Fibroblast of skin of left quadriceps (primary cell): ENCODE measurements at regions not wholly inside any gene's neighbourhood (a gene's known extent, or its start where the extent isn't known, plus 50 kb on each side); places are given as distances from the start of the nearest gene placed in this dataset.
"Not testable (repeated sequence)": the region's sequence is repeated elsewhere in the genome, so short reads cannot be mapped to it uniquely, and the experiment has no call there.

Experiments used
- DNase-seq, 2 experiments: peaks; one replicate each; pipeline ENCODE4 v3.0.0-alpha.2; 2013; ENCODE audit warnings: low read depth in 2 of 2

- DNase-seq: no peak
Observed at GRCh38 chr6:120357447-120357846, 976.8 kb downstream of the TBC1D32 start.

GRCh38 chr6:120355822-120356221, 978.5 kb downstream of the TBC1D32 start:
- peak; percentile 34 to 36 for DNase-seq

GRCh38 chr6:120354452-120355098, 979.7 kb downstream of the TBC1D32 start:
- DNase-seq: no peak

GRCh38 chr6:120352491-120352890, 981.8 kb downstream of the TBC1D32 start:
- no peak for DNase-seq

GRCh38 chr6:120348926-120349325, 985.4 kb downstream of the TBC1D32 start:
- DNase-seq: peak; percentile 42 to 44

GRCh38 chr6:120328521-120328920, 979.0 kb upstream of the MAN1A1 start:
- no peak for DNase-seq

- DNase-seq: no peak
Observed at GRCh38 chr6:120320481-120321162, 971.1 kb upstream of the MAN1A1 start.

- no peak for DNase-seq
Observed at GRCh38 chr6:120304223-120304622, 954.7 kb upstream of the MAN1A1 start.

GRCh38 chr6:120303527-120303926, 954.0 kb upstream of the MAN1A1 start:
- DNase-seq: no peak

- DNase-seq: no peak
Observed at GRCh38 chr6:120302041-120302440, 952.5 kb upstream of the MAN1A1 start.

GRCh38 chr6:120290964-120291363, 941.4 kb upstream of the MAN1A1 start:
- no peak for DNase-seq

- no peak for DNase-seq
Observed at GRCh38 chr6:120282005-120282404, 932.4 kb upstream of the MAN1A1 start.

GRCh38 chr6:120279466-120280167, 930.1 kb upstream of the MAN1A1 start:
- DNase-seq: no peak

- no peak for DNase-seq
Observed at GRCh38 chr6:120278689-120279396, 929.3 kb upstream of the MAN1A1 start.

GRCh38 chr6:120274547-120274946, 925.0 kb upstream of the MAN1A1 start:
- DNase-seq: no peak

GRCh38 chr6:120273411-120273810, 923.9 kb upstream of the MAN1A1 start:
- DNase-seq: no peak

GRCh38 chr6:120272038-120272437, 922.5 kb upstream of the MAN1A1 start:
- DNase-seq: no peak

- not testable (repeated sequence) for DNase-seq
Observed at GRCh38 chr6:120268256-120268655, 918.7 kb upstream of the MAN1A1 start.

- no peak for DNase-seq
Observed at GRCh38 chr6:120262354-120262753, 912.8 kb upstream of the MAN1A1 start.

- no peak for DNase-seq
Observed at GRCh38 chr6:120260636-120261035, 911.1 kb upstream of the MAN1A1 start.

- DNase-seq: no peak
Observed at GRCh38 chr6:120254651-120255050, 905.1 kb upstream of the MAN1A1 start.

GRCh38 chr6:120248451-120248850, 898.9 kb upstream of the MAN1A1 start:
- no peak for DNase-seq
